ENCODE measurements at regions not wholly inside any gene's neighbourhood (a gene's known extent, or its start where the extent isn't known, plus 50 kb on each side); places are given as distances from the start of the nearest gene placed in this dataset.

DNA sequence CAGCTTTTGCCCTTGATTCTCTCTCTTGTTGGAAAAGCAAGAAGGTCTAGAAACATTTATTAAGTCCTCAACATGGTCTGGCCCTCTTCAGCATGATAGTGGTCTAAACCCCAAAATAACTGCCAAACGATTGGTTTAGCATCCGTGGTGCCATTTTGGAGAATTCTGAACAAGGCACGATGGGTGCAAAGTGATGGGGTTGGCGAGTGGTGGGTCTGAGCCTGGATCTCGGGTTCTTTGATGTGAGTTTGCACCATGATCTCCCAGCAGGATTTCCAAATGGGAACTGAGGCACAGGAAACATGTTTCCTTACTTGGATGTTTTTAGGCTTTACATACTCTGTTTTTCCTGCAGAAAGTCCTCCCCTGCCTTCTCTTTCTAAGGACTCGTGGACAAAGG, 240.3 kb downstream of the MYCN start:
- DNase-seq: no peak

DNA sequence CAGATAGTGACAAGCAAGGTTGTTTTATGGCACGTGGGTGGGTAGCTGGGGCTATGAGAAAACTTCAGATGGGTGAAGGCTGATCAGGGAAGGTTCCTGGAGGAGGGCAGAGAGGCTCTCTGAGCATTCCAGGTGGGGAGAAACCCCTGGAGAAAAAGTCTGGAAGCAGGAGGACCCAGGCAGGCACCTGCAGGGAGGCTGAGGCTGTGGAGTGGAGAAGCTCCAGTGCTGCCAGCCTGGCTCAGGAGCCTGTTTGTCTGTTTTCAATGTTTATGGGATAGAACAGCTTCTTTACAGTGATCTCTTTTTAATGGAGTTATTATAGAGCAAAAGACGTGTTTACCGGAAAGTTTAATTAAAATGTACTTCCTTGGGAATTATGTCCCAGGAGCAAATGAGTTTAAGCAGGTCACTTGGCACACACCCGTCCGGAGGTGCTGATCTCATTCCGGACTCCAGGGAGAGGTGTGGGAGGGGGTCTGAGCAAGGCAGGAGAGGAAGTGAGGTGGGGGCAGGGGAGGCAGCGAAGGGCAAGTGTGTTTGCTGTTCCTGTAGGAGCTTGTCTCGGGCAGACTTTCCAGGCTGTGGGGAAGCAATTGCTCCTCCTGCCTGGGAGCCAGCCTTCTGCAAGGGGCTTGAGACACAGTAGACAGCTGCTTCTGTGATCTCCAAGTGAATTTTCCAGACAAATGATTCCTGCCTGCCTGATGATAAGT, 239.5 kb downstream of the MYCN start:
- DNase-seq: no peak

DNA sequence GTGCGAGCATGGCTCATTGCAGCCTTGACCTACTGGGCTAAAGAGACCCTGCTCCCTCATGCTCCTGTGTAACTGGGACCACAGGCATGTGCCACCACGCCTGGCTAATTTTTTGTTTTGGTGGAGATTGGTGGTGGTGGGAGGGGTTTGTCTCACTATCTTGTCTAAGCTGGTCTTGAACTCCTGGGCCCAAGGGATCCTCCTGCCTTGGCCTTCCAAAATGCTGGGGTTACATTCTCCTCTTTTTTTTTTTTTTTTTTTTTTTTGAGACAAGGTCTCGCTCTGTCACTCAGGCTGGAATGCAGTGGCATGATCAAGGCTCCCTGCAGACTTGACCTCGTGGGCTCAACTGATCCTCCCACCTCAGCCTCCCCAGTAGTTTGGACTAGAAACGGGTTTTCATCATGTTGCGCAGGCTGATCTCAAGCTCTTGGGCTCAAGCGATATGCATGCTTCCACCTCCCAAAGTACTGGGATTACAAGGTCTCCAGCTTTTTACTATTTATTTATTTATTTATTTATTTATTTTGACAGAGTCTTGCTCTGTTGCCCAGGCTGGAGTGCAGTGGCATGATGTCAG, 238.3 kb downstream of the MYCN start:
- DNase-seq: no peak

DNA sequence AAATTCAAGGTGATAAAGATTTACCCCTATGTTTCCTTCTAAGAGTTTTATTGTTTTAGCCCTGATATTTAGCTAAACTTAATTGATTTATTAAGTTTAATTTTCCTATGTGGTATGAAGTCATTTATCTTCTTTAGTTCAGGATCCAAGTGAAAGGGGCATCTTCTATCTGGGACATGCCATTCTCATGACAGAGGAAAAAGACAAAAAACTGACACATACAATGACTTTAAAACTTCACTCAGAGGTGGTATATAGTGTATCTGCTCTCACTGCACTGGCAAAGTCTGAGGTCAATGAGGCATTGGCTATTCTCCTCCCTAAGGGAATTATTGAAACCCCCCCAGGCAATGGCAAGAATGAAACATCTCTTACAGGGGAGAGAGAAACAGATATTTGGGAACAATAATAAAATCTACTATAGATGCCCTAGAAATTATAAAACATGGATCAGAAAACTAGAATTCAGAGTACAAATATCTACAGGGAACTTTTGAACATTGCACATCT, 237.4 kb downstream of the MYCN start:
- DNase-seq: no peak

DNA sequence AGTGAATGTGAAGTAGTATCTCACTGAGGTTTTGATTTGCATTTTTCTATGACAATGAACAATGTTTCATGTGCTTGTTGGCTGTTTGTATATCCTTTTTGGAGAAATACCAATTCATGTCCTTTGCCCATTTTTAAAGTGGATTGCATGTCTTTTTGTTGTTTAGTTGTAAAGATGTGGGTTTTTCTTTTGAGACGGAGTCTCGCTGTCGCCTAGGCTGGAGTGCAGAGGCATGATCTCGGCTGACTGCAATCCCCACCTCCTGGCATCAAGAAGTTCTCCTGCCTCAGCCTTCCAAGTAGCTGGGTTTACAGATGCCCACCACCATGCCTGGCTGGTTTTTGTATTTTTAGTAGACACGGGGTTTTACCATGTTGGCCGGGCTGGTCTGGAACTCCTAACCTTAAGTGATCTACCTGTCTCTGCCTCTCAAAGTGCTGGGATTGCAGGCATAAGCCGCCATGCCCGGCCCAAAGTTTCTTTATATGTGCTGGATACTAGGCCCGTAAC, 236.7 kb downstream of the MYCN start:
- no peak for DNase-seq

DNA sequence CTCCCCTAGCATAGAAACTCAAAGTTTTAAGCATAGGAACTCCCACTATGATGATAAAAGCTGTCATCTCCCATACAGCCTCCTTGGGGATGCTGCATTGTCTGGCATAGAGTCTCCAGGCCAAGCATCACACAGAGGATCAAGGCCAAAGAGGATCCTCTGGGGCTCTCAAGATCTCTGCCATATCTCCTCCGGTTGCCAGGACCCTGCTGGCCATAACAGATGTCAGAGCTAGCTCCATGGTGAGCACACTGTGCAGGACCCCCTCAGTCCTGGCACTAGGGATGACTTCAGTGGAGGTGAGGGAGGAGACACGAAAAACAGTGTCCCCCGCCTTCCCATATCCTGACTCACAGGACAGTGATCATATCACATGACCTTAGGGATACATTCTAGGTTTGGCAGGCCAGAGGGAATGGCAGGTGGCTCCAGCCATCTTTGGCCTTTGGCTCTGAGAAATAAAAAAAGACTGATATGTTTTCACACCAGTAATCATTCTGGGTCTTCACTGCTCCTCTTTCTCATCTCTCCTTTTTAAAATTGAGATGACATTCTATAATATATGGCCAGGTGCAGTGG, 235.0 kb downstream of the MYCN start:
- no peak for DNase-seq

DNA sequence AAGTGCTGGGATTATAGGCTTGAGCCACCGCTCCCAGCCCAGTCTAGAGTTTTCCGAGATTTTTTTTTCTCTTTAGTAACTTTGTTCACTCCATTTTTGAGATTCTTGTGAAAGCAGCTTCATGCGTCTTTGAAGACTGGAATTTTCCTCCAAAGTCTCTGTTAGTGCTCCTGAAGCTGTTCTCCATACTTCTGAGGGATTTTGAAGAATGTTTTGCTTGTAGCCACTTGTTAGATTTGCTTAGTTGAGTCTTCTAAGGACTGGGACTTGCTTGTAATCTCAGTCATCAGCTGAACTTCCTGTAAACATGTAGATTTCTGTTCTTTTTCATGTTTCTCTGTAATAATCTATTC, 234.3 kb downstream of the MYCN start:
- DNase-seq: no peak

DNA sequence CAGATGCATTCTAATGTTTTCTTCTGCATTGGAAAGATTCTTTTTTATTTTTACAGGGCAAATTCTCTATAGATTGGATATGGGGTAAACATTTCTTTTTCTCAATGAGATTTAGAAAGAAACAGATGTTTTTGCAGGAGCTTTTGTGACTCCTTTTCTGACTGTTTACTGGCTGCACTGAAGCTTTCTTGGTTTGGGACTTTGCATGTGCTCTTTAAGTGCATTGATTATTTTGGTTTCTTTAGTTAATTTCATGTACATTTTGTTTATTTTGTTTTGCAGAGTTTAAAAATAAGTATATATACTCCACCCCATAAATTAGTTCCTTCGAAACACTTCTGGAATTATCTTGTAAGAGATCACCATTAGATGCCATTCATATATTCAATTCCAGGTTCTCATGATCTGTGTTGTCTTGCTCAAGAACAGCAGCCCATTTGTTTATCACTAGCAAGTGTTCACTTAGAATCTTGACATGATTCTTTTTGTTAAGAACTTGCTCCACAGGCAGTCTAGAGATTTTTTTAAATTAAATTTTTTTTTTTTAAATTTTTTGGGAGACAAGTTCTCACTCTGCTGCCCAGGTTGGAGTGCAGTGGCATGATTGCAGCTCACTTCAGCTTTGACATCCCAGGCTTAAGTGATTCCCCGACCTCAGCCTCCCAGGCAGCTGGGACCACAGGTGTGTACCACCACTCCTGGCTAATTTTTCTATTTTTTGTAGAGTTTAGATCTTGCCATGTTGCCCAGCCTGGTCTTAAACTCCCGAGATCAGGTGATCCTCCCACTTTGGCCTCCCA, 233.7 kb downstream of the MYCN start:
- no peak for DNase-seq

DNA sequence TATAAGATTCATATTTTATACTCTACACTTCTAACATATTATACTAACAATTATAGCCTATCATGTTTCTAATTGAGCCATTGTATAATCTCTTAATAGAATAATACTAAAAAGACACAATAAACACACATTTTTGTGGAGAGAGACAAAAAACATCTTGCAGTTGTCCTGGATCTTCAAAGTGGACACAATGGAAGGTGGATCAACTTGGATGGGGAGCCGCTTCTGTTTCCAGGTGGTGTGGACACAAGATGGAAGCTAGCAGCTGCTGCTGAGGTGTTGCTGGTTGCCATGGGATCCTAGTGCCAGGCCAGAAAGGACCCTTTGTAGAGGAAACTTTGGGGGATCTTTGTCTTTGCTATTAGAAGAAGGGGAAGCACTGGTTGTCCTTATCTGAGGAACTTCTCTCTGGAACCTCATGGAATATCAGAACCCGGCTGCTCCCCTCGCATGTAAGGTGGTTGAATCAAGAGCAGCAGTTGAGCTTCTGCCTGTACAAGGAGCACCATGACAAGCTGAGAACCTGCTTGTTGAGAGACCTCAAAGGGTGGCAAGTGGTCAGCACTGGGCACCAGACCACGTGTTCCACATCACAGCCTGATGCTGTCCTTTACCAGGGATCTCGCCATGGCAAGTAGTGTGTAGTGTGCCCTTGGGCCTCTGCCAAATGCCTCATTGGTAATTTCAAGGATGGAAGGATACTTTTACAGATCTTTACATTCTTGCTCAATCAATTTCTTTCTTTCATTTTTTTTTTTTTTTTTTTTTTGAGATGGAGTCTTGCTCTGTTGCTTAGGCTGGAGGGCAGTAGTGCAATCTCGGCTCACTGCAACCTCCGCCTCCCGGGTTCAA, 232.2 kb downstream of the MYCN start:
- DNase-seq: no peak

DNA sequence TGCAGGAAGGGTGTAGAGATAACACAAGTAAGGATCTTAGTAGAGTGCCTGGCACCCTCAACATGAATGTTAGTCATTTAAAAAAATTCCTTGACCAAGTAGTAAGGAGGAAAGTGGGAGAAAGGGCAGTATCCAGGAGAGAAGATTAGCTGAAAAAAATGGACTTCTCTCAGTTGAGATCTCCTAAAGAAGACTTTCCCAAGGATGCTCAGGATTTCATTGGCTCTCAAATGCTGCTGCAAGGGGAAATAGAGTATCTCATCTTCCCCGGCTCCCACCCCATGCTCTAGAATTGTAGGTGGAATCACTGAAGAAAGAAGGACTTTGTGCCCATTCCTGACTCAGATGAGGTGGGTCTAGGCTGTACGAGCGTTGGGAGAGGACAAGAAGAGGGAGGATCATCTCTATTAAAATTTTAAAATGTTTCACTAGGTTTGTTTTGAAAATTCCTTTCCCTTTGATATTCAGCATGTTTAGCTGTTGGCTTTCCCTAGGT, 231.1 kb downstream of the MYCN start:
- no peak for DNase-seq

DNA sequence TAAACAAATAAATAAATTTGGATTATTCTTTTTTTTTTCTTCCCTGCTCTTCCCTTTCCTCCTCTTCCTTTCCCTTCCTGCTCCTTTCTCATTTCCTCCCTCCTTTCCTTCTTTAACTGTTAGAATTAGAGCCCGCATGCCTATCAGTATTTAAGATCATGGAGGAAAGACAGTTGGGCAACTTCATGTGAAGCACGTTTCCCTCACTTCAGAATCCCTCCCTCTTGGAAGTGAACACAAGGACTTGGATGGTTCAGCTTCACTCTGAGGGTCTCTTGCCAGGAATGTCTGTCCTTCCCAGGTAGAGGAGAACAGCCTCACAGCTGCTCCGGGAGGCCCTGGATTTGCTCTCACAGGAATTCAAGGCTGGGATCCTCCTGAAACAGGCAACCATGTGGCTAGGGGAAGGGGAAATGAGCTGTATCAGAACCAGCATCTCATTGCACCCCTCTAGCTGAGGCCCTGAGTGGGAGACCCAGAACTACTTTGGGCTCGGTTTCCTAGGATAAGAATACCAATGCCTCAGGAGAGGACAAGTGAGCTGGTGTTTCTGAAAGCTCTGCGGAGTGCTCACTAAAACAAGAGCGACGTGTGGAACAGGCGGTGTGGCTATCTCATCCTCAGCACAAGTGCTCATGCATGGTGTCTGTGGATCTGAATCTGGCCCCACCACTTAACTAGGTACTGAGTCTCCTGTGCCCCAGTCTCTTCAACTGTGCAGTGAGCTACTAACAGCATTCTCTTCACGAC, 230.5 kb downstream of the MYCN start:
- DNase-seq: no peak

DNA sequence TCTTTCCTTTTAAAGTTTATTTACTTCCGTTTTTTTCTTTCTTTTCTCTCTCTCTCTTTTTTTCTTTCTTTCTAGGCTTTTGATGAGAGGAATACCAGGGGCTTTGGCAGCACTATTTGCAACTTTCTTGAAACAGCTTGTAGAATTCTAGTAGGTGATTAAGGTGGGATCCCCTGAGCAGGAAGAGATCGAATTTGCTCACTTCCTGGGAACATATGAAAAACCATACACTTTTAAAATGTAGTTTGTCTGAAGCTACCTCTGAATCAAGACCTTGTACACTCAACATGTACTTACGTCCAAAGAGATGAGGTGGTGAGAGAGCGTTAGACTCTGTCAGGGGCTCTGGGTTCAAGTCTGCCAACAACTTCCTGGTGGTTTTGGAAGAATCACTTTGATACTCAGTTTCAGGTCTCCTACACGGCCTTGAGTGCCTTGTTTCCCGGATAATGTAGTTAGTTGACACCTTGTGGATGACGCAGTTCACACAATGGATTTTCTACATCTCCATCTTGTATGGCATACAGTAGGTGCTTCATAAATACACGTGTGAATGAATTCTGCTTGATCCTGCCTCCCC, 229.1 kb downstream of the MYCN start:
- DNase-seq: no peak

DNA sequence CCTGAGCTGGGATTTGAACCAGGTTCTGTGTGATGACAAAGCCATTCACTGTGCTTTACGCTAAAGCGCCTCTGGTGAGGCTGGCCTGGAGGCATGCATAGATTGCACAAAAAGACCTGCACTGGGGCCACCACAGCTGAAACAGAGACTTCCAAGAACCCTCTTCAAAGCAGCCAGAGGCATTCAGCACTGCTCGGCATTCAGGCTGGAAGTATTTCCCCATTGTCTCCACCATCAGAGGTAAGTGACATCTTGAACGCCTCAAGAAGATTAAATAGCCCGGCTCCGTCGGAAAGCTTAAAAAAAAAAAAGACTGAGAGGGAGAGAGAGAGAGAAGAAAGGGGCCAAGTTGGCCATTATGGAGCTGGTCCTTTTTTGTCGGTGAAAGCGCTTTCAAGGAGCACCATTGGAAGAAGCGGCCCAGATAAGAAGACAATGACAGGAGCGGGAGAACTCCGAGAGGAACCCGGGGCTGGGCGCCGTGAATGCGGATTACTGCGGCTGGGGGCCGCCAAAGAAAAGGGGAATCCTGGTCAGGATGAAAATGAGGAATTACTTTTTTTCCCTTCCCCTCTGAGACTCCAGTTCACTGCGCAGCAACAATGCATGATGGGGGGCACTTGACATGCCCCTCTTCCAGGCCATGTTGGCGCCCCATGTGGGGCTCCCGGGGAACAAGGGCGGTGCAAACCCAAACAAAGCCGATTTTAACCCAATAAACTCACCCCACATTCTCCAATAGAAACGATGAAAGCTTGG, 228.3 kb downstream of the MYCN start:
- no peak for DNase-seq

DNA sequence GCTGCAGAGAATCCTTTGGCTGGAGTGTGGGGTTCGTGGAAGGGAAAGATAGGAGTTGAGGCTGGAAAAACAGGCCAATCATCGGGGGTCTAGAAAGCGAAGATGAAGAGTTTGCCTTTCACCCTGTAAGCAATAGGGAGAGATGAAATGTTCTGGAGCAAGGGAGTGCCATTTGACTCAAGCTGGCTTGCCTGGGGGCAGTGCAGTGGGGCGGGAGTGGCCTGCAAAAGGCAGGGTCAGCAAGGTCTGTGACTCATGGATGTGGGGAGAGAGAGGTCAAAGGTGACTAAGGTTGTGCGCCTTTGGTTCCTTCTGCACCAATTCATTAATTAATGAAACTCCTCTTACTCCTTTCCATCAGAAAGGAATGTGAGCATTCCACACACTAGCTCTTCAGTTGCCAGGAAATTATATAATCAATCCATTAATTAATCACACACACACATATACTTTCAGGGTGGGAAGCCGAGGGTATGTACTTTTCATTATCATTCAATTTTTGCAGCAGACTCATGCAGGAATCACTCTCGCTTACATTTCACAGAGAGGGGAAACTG, 227.6 kb downstream of the MYCN start:
- no peak for DNase-seq

DNA sequence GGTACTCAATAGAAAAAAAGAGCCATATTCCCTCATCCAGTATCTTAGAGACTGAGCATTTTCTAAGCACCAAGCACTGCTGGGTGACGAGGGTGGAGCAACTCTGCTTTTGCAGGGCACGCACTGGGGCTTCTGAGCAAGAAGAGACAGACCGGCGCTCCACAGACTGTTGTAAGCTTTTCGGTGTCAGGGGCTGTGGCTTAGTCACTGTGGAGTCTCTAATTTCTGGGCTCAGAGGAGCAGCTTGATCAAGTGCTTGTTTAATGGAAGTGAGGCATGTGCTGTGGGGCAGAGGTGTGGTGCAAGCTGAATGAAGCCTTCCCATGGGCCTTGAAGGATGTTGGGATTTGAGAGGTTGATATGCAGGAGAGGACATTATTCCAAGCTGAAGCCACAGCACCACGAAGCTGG, 227.1 kb downstream of the MYCN start:
- no peak for DNase-seq

DNA sequence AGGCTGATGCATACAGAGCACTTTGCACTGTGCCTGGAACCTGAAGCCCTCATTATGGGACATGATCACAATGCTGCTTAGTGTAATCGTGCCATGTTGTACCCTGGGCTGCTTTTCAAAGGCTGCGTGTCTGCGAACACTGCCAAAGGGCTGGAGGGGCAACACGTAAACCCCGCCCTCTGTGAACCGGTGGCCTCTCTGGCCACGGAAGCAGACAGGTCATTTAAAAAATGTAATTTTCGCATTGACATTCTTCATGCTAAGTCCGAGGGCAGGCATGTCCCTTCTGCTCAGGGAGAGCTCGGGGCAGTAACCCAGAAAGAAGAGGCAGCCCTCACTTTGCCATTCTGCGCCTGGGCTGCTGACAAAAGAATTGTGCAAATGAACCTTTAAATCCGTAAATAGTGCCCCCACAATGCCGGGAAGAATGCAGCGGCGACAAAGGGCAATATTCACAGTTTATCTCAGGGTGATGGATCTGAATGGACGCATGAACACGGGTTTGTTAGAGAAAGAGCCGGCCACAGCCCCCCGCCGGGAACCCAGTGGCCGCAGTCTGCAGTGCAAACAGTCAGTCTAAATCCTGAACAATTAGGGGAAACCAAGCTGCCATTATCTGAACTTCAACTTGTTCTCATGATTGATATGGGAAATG, 226.1 kb downstream of the MYCN start:
- no peak for DNase-seq

DNA sequence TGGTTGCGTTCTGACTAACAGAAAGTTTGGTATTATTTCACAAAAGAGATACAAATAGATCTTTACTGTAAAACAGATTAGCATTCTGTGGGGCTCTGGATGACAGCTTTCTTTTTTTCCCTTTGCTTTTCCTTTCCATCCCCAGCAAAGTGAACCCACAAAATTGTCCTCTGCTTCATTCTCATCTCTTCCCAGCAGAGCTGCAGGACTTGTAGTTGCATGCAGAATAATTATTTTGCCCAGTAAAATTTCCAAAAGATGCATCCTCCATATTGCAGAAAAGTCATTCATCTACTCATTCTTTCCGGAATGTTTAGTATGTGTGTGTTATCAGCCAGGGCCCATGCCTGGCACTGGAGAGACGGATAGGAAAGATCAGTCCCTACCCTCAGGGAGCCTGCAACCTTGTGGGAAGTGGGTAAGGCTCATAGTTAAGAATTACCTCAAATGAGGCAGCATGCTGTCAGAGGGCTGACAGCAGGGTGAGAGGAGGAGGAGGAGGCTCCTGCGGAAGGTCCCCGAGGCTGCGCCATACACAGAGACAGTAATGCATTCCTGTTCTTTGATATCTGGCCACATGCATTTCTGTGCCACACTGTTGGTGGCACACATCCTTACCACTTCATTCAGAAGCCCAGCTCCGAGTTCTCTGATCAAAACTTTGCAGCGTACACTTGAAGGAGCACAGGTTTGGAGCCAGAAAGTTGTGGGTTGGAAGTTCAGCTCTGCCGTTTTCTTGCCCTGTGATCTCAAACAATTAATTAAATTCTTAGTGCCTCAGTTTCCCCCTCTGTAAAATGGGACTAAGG, 225.4 kb downstream of the MYCN start:
- no peak for DNase-seq

DNA sequence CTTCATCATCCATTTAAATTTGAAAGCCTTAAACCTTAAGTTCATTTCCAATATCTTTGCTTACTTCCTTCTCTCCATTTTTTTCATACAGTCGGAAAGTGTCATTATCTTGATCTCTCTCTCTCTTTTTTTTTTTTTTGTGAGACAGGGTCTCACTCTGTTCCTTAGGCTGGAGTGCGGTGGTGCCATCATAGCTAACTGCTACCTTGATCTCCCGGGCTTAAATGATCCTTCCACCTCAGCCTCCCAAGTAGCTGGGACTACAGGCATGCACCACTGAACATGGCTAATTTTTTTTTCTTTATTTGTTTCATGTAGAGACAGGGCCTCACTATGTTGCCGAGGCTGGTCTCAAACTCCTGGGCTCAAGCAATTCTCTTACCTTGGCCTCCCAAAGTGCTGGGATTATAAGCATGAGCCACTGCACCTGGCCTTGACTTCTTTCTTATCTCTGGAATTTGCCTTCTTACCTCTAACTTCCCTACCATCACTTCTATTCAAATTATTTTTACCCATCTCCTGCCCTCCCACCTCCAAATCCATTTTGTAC, 222.2 kb downstream of the MYCN start:
- no peak for DNase-seq
